WTC11 (cell line): ENCODE measurements at regions not wholly inside any gene's neighbourhood (a gene's known extent, or its start where the extent isn't known, plus 50 kb on each side); places are given as distances from the start of the nearest gene placed in this dataset.
"Not testable (repeated sequence)": the region's sequence is repeated elsewhere in the genome, so short reads cannot be mapped to it uniquely, and the experiment has no call there.

Experiments used
- ATAC-seq: fragments of 200-7000 bp; cut with Tn5 transposase; 2 replicates; pipeline ENCODE4 v1.10.0; 2021; ENCODE audit warnings: mild to moderate bottlenecking, moderate library complexity
- CTCF ChIA-PET: fragments of 300-600 bp; sonication (Branson Sonifier 250); formaldehyde crosslinking; loops from one replicate; lab custom pipeline; 2021; ENCODE audit warnings: antibody characterized with exemption; lab: Charles Lee
- POLR2A ChIA-PET: fragments of 350-600 bp; sonication (Branson Sonifier 250); formaldehyde crosslinking; loops from one replicate; lab custom pipeline; 2021; ENCODE audit warnings: antibody characterized with exemption; lab: Charles Lee
- DNase-seq: peaks from one replicate; pipeline ENCODE4 v3.0.0; 2021; ENCODE audit warnings: low spot score
- H3K27ac Mint-ChIP-seq: 2 replicates; pipeline ENCODE4 v1.8.0; 2021; ENCODE audit warnings: mixed read lengths
- H3K27me3 Mint-ChIP-seq: 2 replicates; pipeline ENCODE4 v1.8.0; 2021; ENCODE audit warnings: low read depth, mild to moderate bottlenecking, moderate library complexity, mixed read lengths
- H3K36me3 Mint-ChIP-seq: 2 replicates; pipeline ENCODE4 v1.8.0; 2021; ENCODE audit warnings: mixed read lengths
- H3K4me1 Mint-ChIP-seq: 2 replicates; pipeline ENCODE4 v1.8.0; 2022; ENCODE audit warnings: mixed read lengths
- H3K4me3 Mint-ChIP-seq: 2 replicates; pipeline ENCODE4 v1.8.0; 2021; ENCODE audit warnings: mild to moderate bottlenecking, moderate library complexity, mixed read lengths
- H3K9me3 Mint-ChIP-seq: 2 replicates; pipeline ENCODE4 v1.8.0; 2021; ENCODE audit warnings: mixed read lengths
- MYBL2 ChIP-seq: sonication (generic); formaldehyde crosslinking; IDR thresholded peaks from 2 replicates; pipeline ENCODE4 v1.8.1; 2023; ENCODE audit warnings: mild to moderate bottlenecking, moderate library complexity, missing genetic modification reagents
- NFE2L1 ChIP-seq: sonication (generic); formaldehyde crosslinking; IDR thresholded peaks from 2 replicates; pipeline ENCODE4 v1.8.1; 2023; ENCODE audit warnings: missing genetic modification reagents
- RORB ChIP-seq: fragments of 250-450 bp; sonication (Bioruptor Pico); IDR thresholded peaks from 2 replicates; pipeline ENCODE4 v1.9.0; 2021; ENCODE audit warnings: mild to moderate bottlenecking
- SMAD3 ChIP-seq: sonication (generic); formaldehyde crosslinking; IDR thresholded peaks from 2 replicates; pipeline ENCODE4 v1.8.0; 2022; ENCODE audit warnings: missing genetic modification reagents, mild to moderate bottlenecking, borderline replicate concordance
- SMAD4 ChIP-seq: sonication (generic); formaldehyde crosslinking; IDR thresholded peaks from 2 replicates; pipeline ENCODE4 v1.8.0; 2022; ENCODE audit warnings: mild to moderate bottlenecking, missing genetic modification reagents
- SP1 ChIP-seq: sonication (generic); formaldehyde crosslinking; conservative IDR thresholded peaks from 2 replicates; pipeline ENCODE4 v1.8.1; 2022; ENCODE audit warnings: missing genetic modification reagents
- TCF7 ChIP-seq: sonication (generic); formaldehyde crosslinking; IDR thresholded peaks from 2 replicates; pipeline ENCODE4 v1.8.0; 2022; ENCODE audit warnings: mild to moderate bottlenecking, low read depth, missing genetic modification reagents, moderate library complexity
- ZNF416 ChIP-seq: fragments of 250-450 bp; sonication (Bioruptor Pico); IDR thresholded peaks from 2 replicates; pipeline ENCODE4 v1.9.0; 2021; ENCODE audit warnings: mild to moderate bottlenecking, inconsistent platforms
- TF ChIP-seq, protein P1 (sequence below): sonication (generic); formaldehyde crosslinking; IDR thresholded peaks from 2 replicates; pipeline ENCODE4 v1.8.0; 2022; ENCODE audit warnings: mild to moderate bottlenecking, missing genetic modification reagents
- TF ChIP-seq, protein P2 (sequence below): sonication (generic); formaldehyde crosslinking; IDR thresholded peaks from 2 replicates; pipeline ENCODE4 v1.8.1; 2022; ENCODE audit warnings: mild to moderate bottlenecking, moderate library complexity, missing genetic modification reagents
- TF ChIP-seq, protein P3 (sequence below): fragments of 250-450 bp; sonication (Bioruptor Pico); conservative IDR thresholded peaks from 2 replicates; pipeline ENCODE4 v1.9.0; 2021; ENCODE audit warnings: mild to moderate bottlenecking
- TF ChIP-seq, protein P4 (sequence below): sonication (generic); formaldehyde crosslinking; IDR thresholded peaks from 2 replicates; pipeline ENCODE4 v1.8.1; 2023; ENCODE audit warnings: mild to moderate bottlenecking, missing genetic modification reagents
- TF ChIP-seq, protein P5 (sequence below): sonication (generic); formaldehyde crosslinking; IDR thresholded peaks from 2 replicates; pipeline ENCODE4 v1.8.1; 2023; ENCODE audit warnings: mild to moderate bottlenecking, missing genetic modification reagents, borderline replicate concordance
- TF ChIP-seq, protein P6 (sequence below): fragments of 250-450 bp; sonication (Bioruptor Pico); IDR thresholded peaks from 2 replicates; pipeline ENCODE4 v1.9.0; 2021; ENCODE audit warnings: mild to moderate bottlenecking
- TF ChIP-seq, protein P7 (sequence below): sonication (generic); formaldehyde crosslinking; IDR thresholded peaks from 2 replicates; pipeline ENCODE4 v1.8.1; 2022; ENCODE audit warnings: missing genetic modification reagents, borderline replicate concordance

DNA sequence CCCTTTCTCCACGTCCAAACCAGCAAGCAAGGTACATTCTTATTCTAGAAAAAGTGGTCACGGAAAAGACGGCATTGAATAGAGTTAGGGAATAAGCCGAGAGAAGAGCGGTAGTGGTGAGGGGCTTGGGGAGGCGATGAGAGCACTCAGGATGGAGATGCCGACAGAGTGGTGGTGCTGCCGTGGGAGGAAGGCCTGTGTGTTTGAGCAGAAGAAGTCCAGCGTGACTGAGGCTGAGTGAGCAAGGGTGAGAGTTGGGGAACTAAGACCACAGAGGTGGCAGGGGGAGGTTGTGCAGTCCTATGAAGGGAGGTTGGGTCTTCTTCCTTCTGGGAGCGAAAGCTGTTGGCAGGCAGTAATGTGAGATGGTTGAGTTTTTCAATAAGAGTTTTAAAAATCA is 252.3 kb downstream of the ABCC12 start:
- ATAC-seq = no peak
- Mint-ChIP-seq H3K27me3 (peaks cover 6% of the 10 kb centered on the region; the same call in 1 of the 2 replicates), H3K4me3 (no peak overlapping the region), H3K9me3 (peaks cover 18% of the 10 kb centered on the region), H3K36me3 (peaks cover 5% of the 10 kb centered on the region; the same call in 1 of the 2 replicates), H3K27ac (no peak overlapping the region), H3K4me1 (peaks cover 17% of the 10 kb centered on the region)
- no peak for DNase-seq
- TF ChIP-seq, protein P1, sequence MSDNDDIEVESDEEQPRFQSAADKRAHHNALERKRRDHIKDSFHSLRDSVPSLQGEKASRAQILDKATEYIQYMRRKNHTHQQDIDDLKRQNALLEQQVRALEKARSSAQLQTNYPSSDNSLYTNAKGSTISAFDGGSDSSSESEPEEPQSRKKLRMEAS = no peak
- no peak for TF ChIP-seq ZNF416 (CRISPR knock-in tag)
- TF ChIP-seq, protein P2, sequence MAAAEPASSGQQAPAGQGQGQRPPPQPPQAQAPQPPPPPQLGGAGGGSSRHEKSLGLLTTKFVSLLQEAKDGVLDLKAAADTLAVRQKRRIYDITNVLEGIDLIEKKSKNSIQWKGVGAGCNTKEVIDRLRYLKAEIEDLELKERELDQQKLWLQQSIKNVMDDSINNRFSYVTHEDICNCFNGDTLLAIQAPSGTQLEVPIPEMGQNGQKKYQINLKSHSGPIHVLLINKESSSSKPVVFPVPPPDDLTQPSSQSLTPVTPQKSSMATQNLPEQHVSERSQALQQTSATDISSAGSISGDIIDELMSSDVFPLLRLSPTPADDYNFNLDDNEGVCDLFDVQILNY (CRISPR knock-in tag) = no peak
- ChIA-PET CTCF (no interaction called here), POLR2A (interaction anchor here (0.6 kb wide), 1 partner anchor 74 kb away, joined by 3 read pairs; no protein-coding TSS in a partner anchor)

DNA sequence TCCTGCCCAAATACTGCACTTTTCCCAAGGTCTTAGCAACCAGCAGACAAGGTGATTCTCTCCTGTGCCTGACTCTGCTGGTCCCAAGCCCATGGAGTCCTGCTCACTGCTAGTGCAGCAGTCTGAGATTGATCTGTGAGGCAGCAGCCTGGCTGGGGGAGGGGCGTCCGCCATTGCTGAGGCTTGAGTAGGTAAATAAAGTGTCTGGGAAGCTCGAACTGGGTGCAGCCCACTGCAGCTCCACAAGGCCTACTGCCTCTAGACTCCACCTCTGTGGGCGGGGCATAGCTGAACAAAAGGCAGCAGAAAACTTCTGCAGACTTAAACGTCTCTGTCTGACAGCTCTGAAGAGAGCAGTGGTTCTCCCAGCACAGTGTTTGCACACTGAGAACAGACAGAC is 258.7 kb downstream of the ABCC12 start:
- CTCF ChIA-PET, H3K4me3 Mint-ChIP-seq, H3K27ac Mint-ChIP-seq, H3K36me3 Mint-ChIP-seq, ATAC-seq, H3K4me1 Mint-ChIP-seq, POLR2A ChIA-PET, H3K27me3 Mint-ChIP-seq: not testable (repeated sequence)
- peaks cover 33% of the 10 kb centered on the region for H3K9me3 Mint-ChIP-seq
- peak; percentile 31 for DNase-seq

DNA sequence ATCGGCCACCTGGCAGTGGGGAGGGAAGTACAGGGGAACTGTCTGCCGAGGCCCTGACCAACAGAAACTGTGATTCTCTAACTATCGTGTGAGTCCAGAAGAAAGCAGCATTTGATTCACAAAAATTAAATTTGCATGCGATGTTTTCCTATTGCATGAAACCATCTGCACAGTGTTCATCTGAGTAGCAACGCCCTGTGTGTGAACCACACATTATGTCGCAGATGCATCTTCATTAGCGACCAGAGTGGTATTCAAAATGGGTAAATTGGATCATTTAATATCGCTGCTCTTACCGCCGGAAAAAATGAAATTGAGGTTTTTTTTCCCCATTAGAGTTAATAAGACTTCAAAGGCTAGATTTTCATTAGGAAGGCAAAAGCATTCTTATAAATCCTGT is 260.6 kb downstream of the ABCC12 start:
- Mint-ChIP-seq H3K4me1 (peaks cover 13% of the 10 kb centered on the region), H3K27ac (no peak overlapping the region), H3K27me3 (peaks cover 9% of the 10 kb centered on the region), H3K4me3 (no peak overlapping the region), H3K9me3 (peaks cover 45% of the 10 kb centered on the region), H3K36me3 (peaks cover 11% of the 10 kb centered on the region)
- CTCF ChIA-PET = no interaction called here
- POLR2A ChIA-PET = no interaction called here
- DNase-seq = no peak
- no peak for ATAC-seq
- TF ChIP-seq, protein P3, sequence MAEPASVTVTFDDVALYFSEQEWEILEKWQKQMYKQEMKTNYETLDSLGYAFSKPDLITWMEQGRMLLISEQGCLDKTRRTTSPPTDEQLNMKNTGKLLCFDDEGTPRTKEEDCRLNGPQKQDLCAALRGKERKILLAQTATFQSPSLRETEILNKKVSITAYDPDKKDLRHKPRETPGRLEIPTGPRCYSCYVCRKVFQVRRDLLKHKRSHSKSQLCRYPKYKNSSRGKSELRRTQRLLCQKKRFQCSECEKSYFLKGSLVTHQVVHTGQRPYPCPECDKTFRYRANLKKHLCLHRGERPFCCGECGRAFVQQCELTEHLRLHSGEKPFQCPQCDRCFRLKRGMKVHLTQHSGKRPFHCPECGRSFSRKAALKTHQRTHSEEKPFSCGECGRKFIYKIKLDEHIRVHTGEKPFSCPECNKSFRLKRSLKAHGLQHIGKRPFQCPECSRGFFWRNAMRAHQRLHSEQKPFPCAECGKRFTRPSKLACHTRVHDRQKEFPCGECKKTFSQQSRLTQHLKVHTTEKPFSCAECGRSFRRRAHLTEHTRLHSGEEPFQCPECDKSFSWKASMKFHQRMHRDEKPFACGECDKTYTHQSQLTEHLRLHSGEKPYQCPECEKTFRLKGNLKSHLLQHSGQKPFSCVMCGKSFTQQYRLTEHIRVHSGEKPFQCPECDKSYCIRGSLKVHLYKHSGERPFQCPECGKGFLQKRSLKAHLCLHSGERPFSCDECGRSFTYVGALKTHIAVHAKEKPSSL (CRISPR knock-in tag) = no peak
- TF ChIP-seq SP1 (CRISPR knock-in tag) (no peak), SMAD4 (CRISPR knock-in tag) (no peak), MYBL2 (CRISPR knock-in tag) (no peak), TCF7 (no peak), NFE2L1 (CRISPR knock-in tag) (no peak), SMAD3 (no peak), RORB (CRISPR knock-in tag) (no peak)
- TF ChIP-seq, protein P4, sequence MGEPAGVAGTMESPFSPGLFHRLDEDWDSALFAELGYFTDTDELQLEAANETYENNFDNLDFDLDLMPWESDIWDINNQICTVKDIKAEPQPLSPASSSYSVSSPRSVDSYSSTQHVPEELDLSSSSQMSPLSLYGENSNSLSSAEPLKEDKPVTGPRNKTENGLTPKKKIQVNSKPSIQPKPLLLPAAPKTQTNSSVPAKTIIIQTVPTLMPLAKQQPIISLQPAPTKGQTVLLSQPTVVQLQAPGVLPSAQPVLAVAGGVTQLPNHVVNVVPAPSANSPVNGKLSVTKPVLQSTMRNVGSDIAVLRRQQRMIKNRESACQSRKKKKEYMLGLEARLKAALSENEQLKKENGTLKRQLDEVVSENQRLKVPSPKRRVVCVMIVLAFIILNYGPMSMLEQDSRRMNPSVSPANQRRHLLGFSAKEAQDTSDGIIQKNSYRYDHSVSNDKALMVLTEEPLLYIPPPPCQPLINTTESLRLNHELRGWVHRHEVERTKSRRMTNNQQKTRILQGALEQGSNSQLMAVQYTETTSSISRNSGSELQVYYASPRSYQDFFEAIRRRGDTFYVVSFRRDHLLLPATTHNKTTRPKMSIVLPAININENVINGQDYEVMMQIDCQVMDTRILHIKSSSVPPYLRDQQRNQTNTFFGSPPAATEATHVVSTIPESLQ (CRISPR knock-in tag) = no peak
- TF ChIP-seq, protein P5, sequence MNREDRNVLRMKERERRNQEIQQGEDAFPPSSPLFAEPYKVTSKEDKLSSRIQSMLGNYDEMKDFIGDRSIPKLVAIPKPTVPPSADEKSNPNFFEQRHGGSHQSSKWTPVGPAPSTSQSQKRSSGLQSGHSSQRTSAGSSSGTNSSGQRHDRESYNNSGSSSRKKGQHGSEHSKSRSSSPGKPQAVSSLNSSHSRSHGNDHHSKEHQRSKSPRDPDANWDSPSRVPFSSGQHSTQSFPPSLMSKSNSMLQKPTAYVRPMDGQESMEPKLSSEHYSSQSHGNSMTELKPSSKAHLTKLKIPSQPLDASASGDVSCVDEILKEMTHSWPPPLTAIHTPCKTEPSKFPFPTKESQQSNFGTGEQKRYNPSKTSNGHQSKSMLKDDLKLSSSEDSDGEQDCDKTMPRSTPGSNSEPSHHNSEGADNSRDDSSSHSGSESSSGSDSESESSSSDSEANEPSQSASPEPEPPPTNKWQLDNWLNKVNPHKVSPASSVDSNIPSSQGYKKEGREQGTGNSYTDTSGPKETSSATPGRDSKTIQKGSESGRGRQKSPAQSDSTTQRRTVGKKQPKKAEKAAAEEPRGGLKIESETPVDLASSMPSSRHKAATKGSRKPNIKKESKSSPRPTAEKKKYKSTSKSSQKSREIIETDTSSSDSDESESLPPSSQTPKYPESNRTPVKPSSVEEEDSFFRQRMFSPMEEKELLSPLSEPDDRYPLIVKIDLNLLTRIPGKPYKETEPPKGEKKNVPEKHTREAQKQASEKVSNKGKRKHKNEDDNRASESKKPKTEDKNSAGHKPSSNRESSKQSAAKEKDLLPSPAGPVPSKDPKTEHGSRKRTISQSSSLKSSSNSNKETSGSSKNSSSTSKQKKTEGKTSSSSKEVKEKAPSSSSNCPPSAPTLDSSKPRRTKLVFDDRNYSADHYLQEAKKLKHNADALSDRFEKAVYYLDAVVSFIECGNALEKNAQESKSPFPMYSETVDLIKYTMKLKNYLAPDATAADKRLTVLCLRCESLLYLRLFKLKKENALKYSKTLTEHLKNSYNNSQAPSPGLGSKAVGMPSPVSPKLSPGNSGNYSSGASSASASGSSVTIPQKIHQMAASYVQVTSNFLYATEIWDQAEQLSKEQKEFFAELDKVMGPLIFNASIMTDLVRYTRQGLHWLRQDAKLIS (CRISPR knock-in tag) = no peak
- TF ChIP-seq, protein P2 (CRISPR knock-in tag) = no peak
- TF ChIP-seq, protein P6, sequence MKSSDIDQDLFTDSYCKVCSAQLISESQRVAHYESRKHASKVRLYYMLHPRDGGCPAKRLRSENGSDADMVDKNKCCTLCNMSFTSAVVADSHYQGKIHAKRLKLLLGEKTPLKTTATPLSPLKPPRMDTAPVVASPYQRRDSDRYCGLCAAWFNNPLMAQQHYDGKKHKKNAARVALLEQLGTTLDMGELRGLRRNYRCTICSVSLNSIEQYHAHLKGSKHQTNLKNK (CRISPR knock-in tag) = no peak
- TF ChIP-seq, protein P7, sequence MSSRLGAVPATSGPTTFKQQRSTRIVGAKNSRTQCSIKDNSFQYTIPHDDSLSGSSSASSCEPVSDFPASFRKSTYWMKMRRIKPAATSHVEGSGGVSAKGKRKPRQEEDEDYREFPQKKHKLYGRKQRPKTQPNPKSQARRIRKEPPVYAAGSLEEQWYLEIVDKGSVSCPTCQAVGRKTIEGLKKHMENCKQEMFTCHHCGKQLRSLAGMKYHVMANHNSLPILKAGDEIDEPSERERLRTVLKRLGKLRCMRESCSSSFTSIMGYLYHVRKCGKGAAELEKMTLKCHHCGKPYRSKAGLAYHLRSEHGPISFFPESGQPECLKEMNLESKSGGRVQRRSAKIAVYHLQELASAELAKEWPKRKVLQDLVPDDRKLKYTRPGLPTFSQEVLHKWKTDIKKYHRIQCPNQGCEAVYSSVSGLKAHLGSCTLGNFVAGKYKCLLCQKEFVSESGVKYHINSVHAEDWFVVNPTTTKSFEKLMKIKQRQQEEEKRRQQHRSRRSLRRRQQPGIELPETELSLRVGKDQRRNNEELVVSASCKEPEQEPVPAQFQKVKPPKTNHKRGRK (CRISPR knock-in tag) = no peak
